MCF 10A (cell line): ENCODE measurements at regions not wholly inside any gene's neighbourhood (a gene's known extent, or its start where the extent isn't known, plus 50 kb on each side); places are given as distances from the start of the nearest gene placed in this dataset.

Experiments
- BruUV-seq: library from RNA; stranded (reverse); fragments of 400-500 nt; replicated peaks from 2 replicates; lab custom pipeline; 2021; lab: Mats Ljungman, UMichigan
- CTCF ChIA-PET: fragments of 300-600 bp; sonication (Branson Sonifier 250); formaldehyde crosslinking; extraction: SDS; loops from one replicate; lab custom pipeline; 2021; ENCODE audit warnings: antibody characterized with exemption, inconsistent platforms; lab: Yijun Ruan, JAX
- POLR2A ChIA-PET: fragments of 300-600, 350-650 bp; sonication (Branson Sonifier 250); formaldehyde crosslinking; extraction: SDS; loops from one replicate; lab custom pipeline; 2020; ENCODE audit warnings: antibody characterized with exemption, inconsistent platforms; lab: Yijun Ruan, JAX
- DNase-seq: peaks from one replicate; pipeline ENCODE4 v3.0.0-alpha.2; 2018; ENCODE audit not compliant: unreplicated experiment
- H3K27ac Mint-ChIP-seq: one replicate; pipeline ENCODE4 v1.8.0; 2022; ENCODE audit warnings: mild to moderate bottlenecking, low read depth, mixed read lengths; ENCODE audit not compliant: unreplicated experiment
- H3K27me3 Mint-ChIP-seq: one replicate; pipeline ENCODE4 v1.8.0; 2022; ENCODE audit warnings: mixed read lengths; ENCODE audit not compliant: insufficient read depth, unreplicated experiment
- H3K36me3 Mint-ChIP-seq: one replicate; pipeline ENCODE4 v1.8.0; 2022; ENCODE audit warnings: mild to moderate bottlenecking, moderate library complexity, mixed read lengths; ENCODE audit not compliant: insufficient read depth, unreplicated experiment
- H3K4me1 Mint-ChIP-seq: one replicate; pipeline ENCODE4 v1.8.0; 2022; ENCODE audit warnings: mixed read lengths; ENCODE audit not compliant: insufficient read depth, unreplicated experiment
- H3K4me3 Mint-ChIP-seq: one replicate; pipeline ENCODE4 v1.8.0; 2022; ENCODE audit warnings: mild to moderate bottlenecking, moderate library complexity, mixed read lengths; ENCODE audit not compliant: unreplicated experiment
- H3K9me3 Mint-ChIP-seq: one replicate; pipeline ENCODE4 v1.8.0; 2022; ENCODE audit warnings: mixed read lengths; ENCODE audit not compliant: unreplicated experiment
- intact Hi-C: fragments of 100-400 bp; cut with micrococcal nuclease; formaldehyde crosslinking; loops from 2 replicates; pipeline ENCODE4 v1.14.1; 2022
- TF ChIP-seq, protein P1 (sequence below): fragments of 200-600 bp; IDR thresholded peaks from one replicate; pipeline ENCODE4 v1.8.0; 2022; ENCODE audit warnings: antibody characterized with exemption, mild to moderate bottlenecking; ENCODE audit not compliant: unreplicated experiment

DNA sequence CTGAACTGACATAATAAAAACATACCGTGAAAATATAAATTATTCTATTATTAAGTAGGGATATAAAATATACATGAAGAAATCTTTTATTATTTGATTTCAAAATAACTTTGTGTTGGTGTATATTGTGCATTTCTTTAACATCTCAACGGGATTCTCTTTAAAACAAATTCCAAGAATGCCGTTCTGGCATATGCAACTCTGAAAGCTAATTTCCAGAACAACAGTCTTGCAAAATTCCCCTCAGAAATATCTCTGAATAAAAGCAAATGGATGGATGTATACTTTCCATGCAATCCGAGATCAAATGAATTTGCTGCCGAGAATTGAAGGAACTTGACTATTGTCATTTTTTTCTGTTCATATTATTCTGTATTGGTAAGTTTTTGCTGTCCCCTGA lies 1579.8 kb downstream of the PCDH9 start:
- Mint-ChIP-seq H3K27ac (no peak overlapping the region), H3K36me3 (no peaks in the 10 kb centered on the region), H3K4me1 (peaks cover 2% of the 10 kb centered on the region), H3K27me3 (no peaks in the 10 kb centered on the region), H3K4me3 (no peak overlapping the region), H3K9me3 (no peaks in the 10 kb centered on the region)
- intact Hi-C loops = no loop called here
- ChIA-PET CTCF (no interaction called here), POLR2A (no interaction called here)
- TF ChIP-seq, protein P1, sequence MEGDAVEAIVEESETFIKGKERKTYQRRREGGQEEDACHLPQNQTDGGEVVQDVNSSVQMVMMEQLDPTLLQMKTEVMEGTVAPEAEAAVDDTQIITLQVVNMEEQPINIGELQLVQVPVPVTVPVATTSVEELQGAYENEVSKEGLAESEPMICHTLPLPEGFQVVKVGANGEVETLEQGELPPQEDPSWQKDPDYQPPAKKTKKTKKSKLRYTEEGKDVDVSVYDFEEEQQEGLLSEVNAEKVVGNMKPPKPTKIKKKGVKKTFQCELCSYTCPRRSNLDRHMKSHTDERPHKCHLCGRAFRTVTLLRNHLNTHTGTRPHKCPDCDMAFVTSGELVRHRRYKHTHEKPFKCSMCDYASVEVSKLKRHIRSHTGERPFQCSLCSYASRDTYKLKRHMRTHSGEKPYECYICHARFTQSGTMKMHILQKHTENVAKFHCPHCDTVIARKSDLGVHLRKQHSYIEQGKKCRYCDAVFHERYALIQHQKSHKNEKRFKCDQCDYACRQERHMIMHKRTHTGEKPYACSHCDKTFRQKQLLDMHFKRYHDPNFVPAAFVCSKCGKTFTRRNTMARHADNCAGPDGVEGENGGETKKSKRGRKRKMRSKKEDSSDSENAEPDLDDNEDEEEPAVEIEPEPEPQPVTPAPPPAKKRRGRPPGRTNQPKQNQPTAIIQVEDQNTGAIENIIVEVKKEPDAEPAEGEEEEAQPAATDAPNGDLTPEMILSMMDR = no peak
- BruUV-seq = no TSS peak
- DNase-seq = no peak

DNA sequence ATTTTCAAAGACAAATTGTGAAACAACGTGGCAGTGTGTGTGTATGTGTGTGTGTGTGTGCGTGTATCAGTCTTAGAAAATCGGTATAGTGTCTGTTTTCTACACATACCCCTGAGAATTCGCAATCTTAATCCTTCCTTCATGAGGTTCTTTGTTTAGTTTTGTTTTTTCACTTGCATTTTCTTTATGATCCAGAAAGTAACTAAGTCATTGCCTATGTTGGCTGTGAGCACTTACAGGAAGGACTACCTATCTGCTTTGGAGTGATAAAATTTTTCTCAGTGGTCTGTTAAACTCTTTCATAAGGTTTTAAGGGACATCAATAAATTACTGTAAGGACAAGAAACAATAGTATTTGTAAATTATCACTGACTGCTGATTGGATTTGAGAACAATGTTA lies 1587.1 kb downstream of the PCDH9 start:
- no peaks in the 10 kb centered on the region for H3K9me3 Mint-ChIP-seq
- POLR2A ChIA-PET = interaction anchor here (0.6 kb wide), 1 partner anchor 1105 kb away, joined by 3 read pairs; no protein-coding TSS in a partner anchor

DNA sequence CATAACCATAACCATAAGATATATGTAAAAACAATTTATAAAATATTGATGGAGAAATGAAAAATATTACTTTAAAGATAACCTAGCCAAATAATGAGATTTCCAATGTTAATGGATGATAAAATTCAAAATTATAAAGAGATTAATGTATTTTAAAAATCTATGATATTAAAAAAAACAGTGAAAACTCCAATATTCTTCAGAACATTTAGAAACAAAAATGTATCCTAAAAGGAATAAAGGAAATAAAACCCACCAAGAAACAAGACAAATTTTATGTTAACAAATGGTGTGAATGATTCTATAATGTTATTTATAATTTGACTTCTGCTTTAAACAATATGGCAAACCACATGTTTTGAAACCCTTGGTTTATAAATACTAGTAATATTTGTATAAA lies 1587.8 kb downstream of the PCDH9 start:
- CTCF ChIA-PET = no interaction called here
- POLR2A ChIA-PET = interaction anchor here (0.6 kb wide), 1 partner anchor 1106 kb away, joined by 3 read pairs; no protein-coding TSS in a partner anchor
- intact Hi-C loops = no loop called here
- BruUV-seq = no TSS peak
- Mint-ChIP-seq H3K9me3 (no peaks in the 10 kb centered on the region), H3K4me1 (peaks cover 6% of the 10 kb centered on the region), H3K36me3 (no peaks in the 10 kb centered on the region), H3K27me3 (no peaks in the 10 kb centered on the region), H3K4me3 (no peak overlapping the region), H3K27ac (no peak overlapping the region)
- DNase-seq = no peak
- TF ChIP-seq, protein P1 = no peak

More for the DNA sequence above, 1587.1 kb downstream of the PCDH9 start:
- H3K4me1 Mint-ChIP-seq = peaks cover 6% of the 10 kb centered on the region
- H3K4me3 Mint-ChIP-seq = no peak overlapping the region
- TF ChIP-seq, protein P1 = no peak
- H3K36me3 Mint-ChIP-seq = no peaks in the 10 kb centered on the region
- no peaks in the 10 kb centered on the region for H3K27me3 Mint-ChIP-seq
- no peak overlapping the region for H3K27ac Mint-ChIP-seq
- DNase-seq = no peak
- CTCF ChIA-PET = no interaction called here
- intact Hi-C loops = no loop called here
- BruUV-seq = no TSS peak

DNA sequence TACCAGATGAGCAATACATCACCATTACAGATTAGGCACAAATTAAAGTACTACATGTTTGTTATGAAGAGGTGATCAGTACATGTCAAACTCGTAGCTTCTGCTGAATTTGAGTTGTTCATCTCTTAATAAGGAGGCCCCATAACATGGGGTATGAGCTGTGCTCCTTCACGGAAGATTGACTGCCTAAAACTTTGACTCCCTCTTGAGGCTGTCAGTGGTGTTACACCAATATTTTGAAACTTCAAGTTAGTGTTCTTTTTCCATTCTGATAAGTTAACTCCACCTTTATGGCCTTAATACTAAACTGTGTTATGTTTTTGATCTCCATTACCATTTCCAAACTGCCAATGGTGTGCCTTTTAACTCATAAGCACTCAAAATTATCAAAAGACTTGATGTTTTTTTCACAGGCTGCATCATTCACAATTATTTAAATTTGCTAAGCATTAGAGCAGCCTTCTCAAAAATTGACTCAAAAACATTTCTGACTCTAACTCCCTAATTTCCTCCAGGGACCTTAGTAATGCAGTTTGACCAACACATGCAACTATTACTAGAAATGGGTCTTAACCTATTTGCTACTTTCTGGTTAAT lies 1591.5 kb downstream of the PCDH9 start:
- no peaks in the 10 kb centered on the region for H3K36me3 Mint-ChIP-seq
- no peaks in the 10 kb centered on the region for H3K4me1 Mint-ChIP-seq
- no peaks in the 10 kb centered on the region for H3K9me3 Mint-ChIP-seq
- POLR2A ChIA-PET = no interaction called here
- intact Hi-C loops = loop anchor here (1.0 to 5.0 kb wide), 3 partner anchors 821 to 1486 kb away; no protein-coding TSS in a partner anchor
- no peak overlapping the region for H3K4me3 Mint-ChIP-seq
- H3K27ac Mint-ChIP-seq = no peak overlapping the region
- peak; percentile 53 for DNase-seq
- TF ChIP-seq, protein P1 = peak; percentile 63
- H3K27me3 Mint-ChIP-seq = no peaks in the 10 kb centered on the region
- CTCF ChIA-PET = interaction anchor here (0.6 to 1.9 kb wide), 26 partner anchors 9 to 1600 kb away, joined by 3 to 36 read pairs (median 4); no protein-coding TSS in a partner anchor
- BruUV-seq = no TSS peak
